Pons (tissue), 1 donor: ENCODE measurements at regions not wholly inside any gene's neighbourhood (a gene's known extent, or its start where the extent isn't known, plus 50 kb on each side); places are given as distances from the start of the nearest gene placed in this dataset.
A peak's percentile ranks its signal among the peaks of the same experiment; 100 is the strongest.

Experiments used
- DNase-seq: peaks from one replicate; pipeline ENCODE4 v3.0.0-alpha.2; 2016; ENCODE audit warnings: low spot score

GRCh38 chr6:156725712-156726111, 51.5 kb upstream of the ARID1B start:
- DNase-seq: no peak

- DNase-seq: peak; percentile 44
Measured at GRCh38 chr6:156720691-156721685, 56.2 kb upstream of the ARID1B start.

- DNase-seq: peak; percentile 65
Measured at GRCh38 chr6:156719720-156720563, 57.2 kb upstream of the ARID1B start.

GRCh38 chr6:156719395-156719719, 57.8 kb upstream of the ARID1B start:
- DNase-seq: peak; percentile 12

- no peak for DNase-seq
Measured at GRCh38 chr6:156718647-156719394, 58.4 kb upstream of the ARID1B start.

GRCh38 chr6:156717542-156717941, 59.6 kb upstream of the ARID1B start:
- DNase-seq: no peak

- DNase-seq: no peak
Measured at GRCh38 chr6:156715839-156716238, 61.3 kb upstream of the ARID1B start.

- DNase-seq: no peak
Measured at GRCh38 chr6:156713548-156713947, 63.6 kb upstream of the ARID1B start.

GRCh38 chr6:156710479-156710878, 66.7 kb upstream of the ARID1B start:
- no peak for DNase-seq

GRCh38 chr6:156707818-156708217, 69.4 kb upstream of the ARID1B start:
- DNase-seq: no peak

- no peak for DNase-seq
Measured at GRCh38 chr6:156703719-156704118, 73.5 kb upstream of the ARID1B start.

GRCh38 chr6:156701966-156702365, 75.2 kb upstream of the ARID1B start:
- no peak for DNase-seq

- no peak for DNase-seq
Measured at GRCh38 chr6:156700440-156701057, 76.6 kb upstream of the ARID1B start.

GRCh38 chr6:156699935-156700334, 77.2 kb upstream of the ARID1B start:
- DNase-seq: no peak

- DNase-seq: no peak
Measured at GRCh38 chr6:156699017-156699421, 78.2 kb upstream of the ARID1B start.

GRCh38 chr6:156698239-156699016, 78.8 kb upstream of the ARID1B start:
- DNase-seq: no peak

GRCh38 chr6:156697225-156697830, 79.8 kb upstream of the ARID1B start:
- DNase-seq: peak; percentile 48

- no peak for DNase-seq
Measured at GRCh38 chr6:156695742-156696141, 81.4 kb upstream of the ARID1B start.

GRCh38 chr6:156694679-156695078, 82.5 kb upstream of the ARID1B start:
- DNase-seq: no peak

- DNase-seq: no peak
Measured at GRCh38 chr6:156691018-156691417, 86.2 kb upstream of the ARID1B start.
